Pancreas (tissue), 10 donors: ENCODE measurements at regions not wholly inside any gene's neighbourhood (a gene's known extent, or its start where the extent isn't known, plus 50 kb on each side); places are given as distances from the start of the nearest gene placed in this dataset.

Experiments used
- ATAC-seq, 4 donors: fragments of 200-7000 bp; cut with Tn5 transposase; one replicate each; pipeline versions ENCODE4 v1.8.0 to v1.9.1; 2020; ENCODE audit warnings: mild to moderate bottlenecking in 4 of 4, moderate library complexity in 4 of 4
- DNase-seq, 6 donors: peaks; one replicate each; pipeline ENCODE4 v3.0.0-alpha.2; 2020
- FAIRE-seq: peaks from 2 replicates; lab custom pipeline; 2012; peaks lifted over from hg19 to GRCh38; lab: Jason Lieb, UNC
- H3K27ac ChIP-seq, 4 donors: fragments of 200-600 bp; sonication (generic); 1 replicate in 3 of 4; 2 replicates in 1 of 4; pipeline versions ENCODE4 v1.5.0 to v1.8.0; 2020
- H3K27me3 ChIP-seq, 4 donors: fragments of 200-600 bp; one replicate each; pipeline ENCODE4 v1.8.0; 2021
- H3K36me3 ChIP-seq, 3 donors: fragments of 200-600 bp; sonication (generic) in 1 of 3; one replicate each; pipeline versions ENCODE4 v1.5.0 to v1.8.0; 2020 to 2021
- H3K4me1 ChIP-seq, 3 donors: fragments of 200-600 bp; one replicate each; pipeline ENCODE4 v1.8.0; 2021
- H3K4me3 ChIP-seq, 4 donors: fragments of 200-600 bp; sonication (generic) in 2 of 4; one replicate each; pipeline versions ENCODE4 v1.5.0 to v1.8.0; 2020 to 2021
- H3K9me3 ChIP-seq, 4 donors: fragments of 200-600 bp; one replicate each; pipeline ENCODE4 v1.8.0; 2021
- CTCF ChIP-seq, 4 donors: fragments of 200-600 bp; sonication (generic) in 3 of 4; IDR thresholded peaks; one replicate each; pipeline versions ENCODE4 v1.5.0 to v1.8.0; 2021; ENCODE audit warnings: antibody characterized with exemption in 4 of 4
- WGBS, 2 donors: extraction: QIAGEN DNeasy Blood & Tissue Kit; methylation state at CpG; one replicate each; pipeline ENCODE4 v1.1.7; 2013; 5-methylcytosine and 5-hydroxymethylcytosine counted together
- intact Hi-C, 3 donors: fragments of 100-400 bp; cut with DNase I; formaldehyde crosslinking; loops; one replicate each; pipeline versions ENCODE4 v1.11.1 to v1.14.2; 2022
- donor health status: healthy with polysubstance abuse.
- donor health status: DM: no; HTN: no; CAD: no; lungs with moderate emphysema.
- donor health status: DM: no; HTN: no; CAD: no.
- donor health status: control.
- donor health status: control.
- donor health status: Bipolar disorder and iron deficiency.
- donor health status: DM: yes; HTN: yes; CAD: no.
- donor health status: DM: no; HTN: no; CAD: no.
- donor health status: DM: no; HTN: no; CAD: no.
- donor health status: DM: yes; HTN: yes; CAD: no.

- ATAC-seq: no peak
- Histone ChIP-seq H3K9me3 (no peaks in the 10 kb centered on the region), H3K36me3 (no peaks in the 10 kb centered on the region), H3K4me1 (no peaks in the 10 kb centered on the region), H3K4me3 (no peak overlapping the region), H3K27ac (no peak overlapping the region), H3K27me3 (peaks cover 0 to 5% (median 2%) of the 10 kb centered on the region in 4 donors)
- intact Hi-C loops: no loop called here
- TF ChIP-seq CTCF (IDR thresholded peaks at IDR 0.05): no peak
- no peak for DNase-seq
- FAIRE-seq: no peak
These were observed 213.3 kb downstream of the CBLN4 start for GRCh38 chr20:55792049-55792448.

- WGBS, 2 donors: 16 to 23% methylated on average over 6 of the region's 6 CpGs
- peaks cover 0 to 5% (median 1%) of the 10 kb centered on the region in 4 donors for H3K27me3 ChIP-seq
- FAIRE-seq (no peak), DNase-seq (no peak), ATAC-seq (no peak)
- H3K27ac ChIP-seq: no peak overlapping the region
- H3K9me3 ChIP-seq: no peaks in the 10 kb centered on the region
- H3K4me3 ChIP-seq: no peak overlapping the region
- TF ChIP-seq CTCF (IDR thresholded peaks at IDR 0.05): no peak
- no peaks in the 10 kb centered on the region for H3K36me3 ChIP-seq
- intact Hi-C loops: no loop called here
- no peaks in the 10 kb centered on the region for H3K4me1 ChIP-seq
These were observed 215.1 kb downstream of the CBLN4 start for GRCh38 chr20:55790178-55790577.

- Histone ChIP-seq H3K9me3 (no peaks in the 10 kb centered on the region), H3K4me1 (no peaks in the 10 kb centered on the region), H3K27me3 (peaks cover 0 to 7% (median 0%) of the 10 kb centered on the region in 4 donors), H3K36me3 (no peaks in the 10 kb centered on the region), H3K4me3 (no peak overlapping the region), H3K27ac (no peak overlapping the region)
- no peak for FAIRE-seq
- ATAC-seq: no peak
- whole genome bisulfite sequencing, 2 donors: 36 to 39% methylated on average over 2 of the region's 2 CpGs
- no peak for TF ChIP-seq CTCF (IDR thresholded peaks at IDR 0.05)
- intact Hi-C loops: no loop called here
- DNase-seq: no peak
These were observed 221.3 kb downstream of the CBLN4 start for GRCh38 chr20:55784036-55784435.

GRCh38 chr20:55783381-55783780, 221.9 kb downstream of the CBLN4 start:
- intact Hi-C loops: no loop called here
- no peak for FAIRE-seq
- Histone ChIP-seq H3K36me3 (no peaks in the 10 kb centered on the region), H3K9me3 (no peaks in the 10 kb centered on the region), H3K4me3 (no peak overlapping the region), H3K27me3 (peaks cover 0 to 7% (median 0%) of the 10 kb centered on the region in 4 donors), H3K27ac (no peak overlapping the region), H3K4me1 (no peaks in the 10 kb centered on the region)
- no peak for ATAC-seq
- WGBS, 2 donors: 46 to 67% methylated on average over 3 of the region's 3 CpGs
- DNase-seq: no peak
- TF ChIP-seq CTCF (IDR thresholded peaks at IDR 0.05): no peak

GRCh38 chr20:55782912-55783253, 222.4 kb downstream of the CBLN4 start:
- intact Hi-C loops: no loop called here
- WGBS, 2 donors: 5 to 6% methylated on average over 8 of the region's 8 CpGs

More at GRCh38 chr20:55782912-55783253, 222.4 kb downstream of the CBLN4 start:
- Histone ChIP-seq H3K27ac (no peak overlapping the region), H3K4me1 (no peaks in the 10 kb centered on the region), H3K9me3 (no peaks in the 10 kb centered on the region), H3K27me3 (peaks cover 0 to 7% (median 0%) of the 10 kb centered on the region in 4 donors), H3K36me3 (no peaks in the 10 kb centered on the region), H3K4me3 (no peak overlapping the region)
- TF ChIP-seq CTCF (IDR thresholded peaks at IDR 0.05): no peak
- DNase-seq (no peak), FAIRE-seq (no peak), ATAC-seq (no peak)
